Dedifferentiated amniotic fluid mesenchymal stem cell (primary cell): ENCODE measurements at regions not wholly inside any gene's neighbourhood (a gene's known extent, or its start where the extent isn't known, plus 50 kb on each side); places are given as distances from the start of the nearest gene placed in this dataset.
"Not testable (repeated sequence)": the region's sequence is repeated elsewhere in the genome, so short reads cannot be mapped to it uniquely, and the experiment has no call there.

Experiments used
- DNase-seq: peaks from one replicate; pipeline ENCODE4 v3.0.0-alpha.2; 2016; ENCODE audit errors: extremely low spot score

- DNase-seq: no peak
Measured at GRCh38 chr11:37914859-37915258, 1316.8 kb upstream of the RAG2 start.

- no peak for DNase-seq
Measured at GRCh38 chr11:37908219-37908548, 1310.1 kb upstream of the RAG2 start.

GRCh38 chr11:37907436-37908218 is 1309.6 kb upstream of the RAG2 start:
- DNase-seq: no peak

- DNase-seq: no peak
Measured at GRCh38 chr11:37905707-37906417, 1307.8 kb upstream of the RAG2 start.

- no peak for DNase-seq
Measured at GRCh38 chr11:37896016-37896415, 1298.0 kb upstream of the RAG2 start.

- DNase-seq: no peak
Measured at GRCh38 chr11:37881741-37882140, 1283.7 kb upstream of the RAG2 start.

GRCh38 chr11:37861671-37862070 is 1263.6 kb upstream of the RAG2 start:
- DNase-seq: no peak

- DNase-seq: not testable (repeated sequence)
Measured at GRCh38 chr11:37858806-37859537, 1260.9 kb upstream of the RAG2 start.

- no peak for DNase-seq
Measured at GRCh38 chr11:37858398-37858797, 1260.4 kb upstream of the RAG2 start.

- DNase-seq: no peak
Measured at GRCh38 chr11:37857726-37858125, 1259.7 kb upstream of the RAG2 start.

- DNase-seq: peak; percentile 45
Measured at GRCh38 chr11:37849706-37850105, 1251.7 kb upstream of the RAG2 start.

- DNase-seq: no peak
Measured at GRCh38 chr11:37843603-37844002, 1245.6 kb upstream of the RAG2 start.

GRCh38 chr11:37841016-37841415 is 1243.0 kb upstream of the RAG2 start:
- DNase-seq: no peak

GRCh38 chr11:37840345-37840744 is 1242.3 kb upstream of the RAG2 start:
- not testable (repeated sequence) for DNase-seq

GRCh38 chr11:37830529-37830928 is 1232.5 kb upstream of the RAG2 start:
- no peak for DNase-seq

- no peak for DNase-seq
Measured at GRCh38 chr11:37817727-37818270, 1219.8 kb upstream of the RAG2 start.

GRCh38 chr11:37812281-37812880 is 1214.3 kb upstream of the RAG2 start:
- DNase-seq: no peak

GRCh38 chr11:37811349-37811748 is 1213.3 kb upstream of the RAG2 start:
- DNase-seq: no peak

- peak; percentile 27 for DNase-seq
Measured at GRCh38 chr11:37804666-37805065, 1206.6 kb upstream of the RAG2 start.

GRCh38 chr11:37788141-37788877 is 1190.3 kb upstream of the RAG2 start:
- DNase-seq: peak; percentile 56

GRCh38 chr11:37786214-37786755 is 1188.2 kb upstream of the RAG2 start:
- peak; percentile 57 for DNase-seq
